ENCODE measurements at regions not wholly inside any gene's neighbourhood (a gene's known extent, or its start where the extent isn't known, plus 50 kb on each side); places are given as distances from the start of the nearest gene placed in this dataset.

DNA sequence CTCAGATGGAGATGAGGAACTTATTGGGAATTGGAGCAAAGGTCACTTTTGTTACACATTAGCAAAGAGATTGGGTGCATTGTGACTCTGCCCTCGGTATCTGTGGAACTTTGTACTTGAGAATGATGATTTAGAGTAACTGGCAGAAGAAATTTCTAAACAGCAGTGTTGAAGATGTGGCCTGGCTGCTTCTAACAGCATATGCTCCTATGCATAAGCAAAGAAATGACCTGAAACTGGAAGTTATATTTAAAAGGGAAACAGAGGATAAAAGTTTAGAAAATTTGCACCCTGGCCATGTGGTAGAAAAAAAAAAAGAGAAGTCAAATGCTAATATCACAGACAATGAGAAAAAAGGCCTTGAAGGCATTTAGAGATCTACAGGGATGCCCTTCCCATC lies 256.8 kb upstream of the ZC3H15 start:
- Mint-ChIP-seq H3K4me3 (no peak overlapping the region), H3K9me3 (ENCODE audit: insufficient read depth) (peaks cover 26% of the 10 kb centered on the region), H3K27ac (no peak overlapping the region), H3K4me1 (no peaks in the 10 kb centered on the region), H3K27me3 (no peaks in the 10 kb centered on the region)
- DNase-seq, result no peak
- ChIA-PET POLR2A (no interaction called here), CTCF (no interaction called here)
- Histone ChIP-seq H3K36me3 (replicated peaks in 1 of 2; ENCODE audit: control extremely low read depth in 1 of 2, control insufficient read depth in 1 of 2, extremely low read depth in 1 of 2, insufficient read depth in 2 of 2, low read length in 1 of 2) (no peaks in the 10 kb centered on the region), H3K79me2 (ENCODE audit: control insufficient read depth, insufficient read depth, low read length) (no peaks in the 10 kb centered on the region), H3K4me3 (ENCODE audit: control extremely low read depth in 1 of 5, extremely low read depth in 1 of 5, insufficient read depth in 1 of 5, low read depth in 2 of 5, low read length in 4 of 5) (no peak overlapping the region), H3K4me2 (replicated peaks; ENCODE audit: low read depth, low read length, poor library complexity, severe bottlenecking) (no peak overlapping the region), H3K27me3 (replicated peaks in 1 of 4; ENCODE audit: control extremely low read depth in 1 of 4, control insufficient read depth in 3 of 4, insufficient read depth in 4 of 4, low read length in 3 of 4) (no peaks in the 10 kb centered on the region), H4K20me1 (ENCODE audit: control insufficient read depth, insufficient read depth, low read length, poor library complexity, severe bottlenecking) (no peaks in the 10 kb centered on the region), H3K9me3 (ENCODE audit: control extremely low read depth in 1 of 3, control insufficient read depth in 2 of 3, insufficient read depth in 1 of 3, low read length in 2 of 3) (peaks cover 5 to 33% (median 31%) of the 10 kb centered on the region in 3 donors), H3K4me1 (ENCODE audit: control insufficient read depth in 2 of 2, insufficient read depth in 2 of 2, low read length in 2 of 2) (no peaks in the 10 kb centered on the region), H3K9ac (ENCODE audit: low read length) (no peak overlapping the region), H3K27ac (ENCODE audit: low read length in 2 of 2) (no peak overlapping the region), H2AFZ (ENCODE audit: insufficient read depth, low read depth, low read length, poor library complexity, severe bottlenecking) (no peak overlapping the region)
- intact Hi-C loops (cut with micrococcal nuclease), result no loop called here
- ATAC-seq (ENCODE audit: low read depth), result no peak
- TF ChIP-seq CTCF (IDR thresholded peaks at IDR 0.05), result no peak
- TF ChIP-seq EZH2 (IDR thresholded peaks at IDR 0.05; ENCODE audit: borderline replicate concordance, insufficient read depth, low read depth, low read length, poor library complexity, severe bottlenecking), result no peak
- WGBS (ENCODE audit: insufficient coverage), result no CpG with 5 or more reads among the region's 1 CpG

DNA sequence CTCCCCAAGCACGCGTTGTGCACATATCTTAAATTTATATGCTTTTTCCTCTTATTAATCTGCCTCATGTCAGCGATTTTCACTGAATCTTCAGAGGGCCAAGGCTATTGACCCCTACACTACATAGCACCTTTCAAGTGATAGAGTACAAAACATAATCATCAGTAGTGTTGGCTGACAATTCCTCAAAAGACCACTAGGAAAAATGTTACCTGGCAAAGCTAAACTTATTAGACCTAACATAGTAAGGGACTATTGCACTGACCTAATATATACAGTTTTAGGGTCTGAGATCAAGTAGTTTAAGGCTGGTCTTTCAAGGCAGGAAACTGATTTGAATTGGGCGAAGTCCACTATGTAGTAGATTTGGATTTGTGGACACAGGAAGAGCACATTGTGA lies 244.2 kb upstream of the ZC3H15 start:
- H3K9me3 Mint-ChIP-seq (ENCODE audit: insufficient read depth), result peaks cover under 1% of the 10 kb centered on the region
- H3K27ac Mint-ChIP-seq, result no peak overlapping the region
- H3K27me3 ChIP-seq (replicated peaks in 1 of 4; ENCODE audit: control extremely low read depth in 1 of 4, control insufficient read depth in 3 of 4, insufficient read depth in 4 of 4, low read length in 3 of 4), result no peaks in the 10 kb centered on the region
- H3K4me1 Mint-ChIP-seq, result no peaks in the 10 kb centered on the region
- no CpG with 5 or more reads among the region's 4 CpGs for WGBS (ENCODE audit: insufficient coverage)
- H3K27me3 Mint-ChIP-seq, result no peaks in the 10 kb centered on the region
- ATAC-seq (ENCODE audit: low read depth) (no peak), DNase-seq (no peak)
- H3K4me2 ChIP-seq (replicated peaks; ENCODE audit: low read depth, low read length, poor library complexity, severe bottlenecking), result no peak overlapping the region
- no peaks in the 10 kb centered on the region for H4K20me1 ChIP-seq (ENCODE audit: control insufficient read depth, insufficient read depth, low read length, poor library complexity, severe bottlenecking)
- H3K9ac ChIP-seq (ENCODE audit: low read length), result no peak overlapping the region
- no peak overlapping the region for H3K4me3 ChIP-seq (ENCODE audit: control extremely low read depth in 1 of 5, extremely low read depth in 1 of 5, insufficient read depth in 1 of 5, low read depth in 2 of 5, low read length in 4 of 5)
- no peak overlapping the region for H3K27ac ChIP-seq (ENCODE audit: low read length in 2 of 2)
- intact Hi-C loops (cut with micrococcal nuclease), result no loop called here
- no peak for TF ChIP-seq EZH2 (IDR thresholded peaks at IDR 0.05; ENCODE audit: borderline replicate concordance, insufficient read depth, low read depth, low read length, poor library complexity, severe bottlenecking)
- TF ChIP-seq CTCF (IDR thresholded peaks at IDR 0.05), result no peak
- POLR2A ChIA-PET, result interaction anchor here (0.8 kb wide), 1 partner anchor 244 kb away, joined by 4 read pairs; no protein-coding TSS in a partner anchor
- H3K4me3 Mint-ChIP-seq, result no peak overlapping the region
- H3K9me3 ChIP-seq (ENCODE audit: control extremely low read depth in 1 of 3, control insufficient read depth in 2 of 3, insufficient read depth in 1 of 3, low read length in 2 of 3), result no peaks in the 10 kb centered on the region
- no peaks in the 10 kb centered on the region for H3K4me1 ChIP-seq (ENCODE audit: control insufficient read depth in 2 of 2, insufficient read depth in 2 of 2, low read length in 2 of 2)
- CTCF ChIA-PET, result no interaction called here
- no peaks in the 10 kb centered on the region for H3K79me2 ChIP-seq (ENCODE audit: control insufficient read depth, insufficient read depth, low read length)
- H2AFZ ChIP-seq (ENCODE audit: insufficient read depth, low read depth, low read length, poor library complexity, severe bottlenecking), result no peak overlapping the region
- no peaks in the 10 kb centered on the region for H3K36me3 ChIP-seq (replicated peaks in 1 of 2; ENCODE audit: control extremely low read depth in 1 of 2, control insufficient read depth in 1 of 2, extremely low read depth in 1 of 2, insufficient read depth in 2 of 2, low read length in 1 of 2)
